GM19397 (cell line): ENCODE measurements at regions not wholly inside any gene's neighbourhood (a gene's known extent, or its start where the extent isn't known, plus 50 kb on each side); places are given as distances from the start of the nearest gene placed in this dataset.
"Not testable (repeated sequence)": the region's sequence is repeated elsewhere in the genome, so short reads cannot be mapped to it uniquely, and the experiment has no call there.

Experiments
- ATAC-seq: cut with Tn5 transposase; IDR thresholded peaks from one replicate; pipeline ENCODE4 v1.9.1; 2021; ENCODE audit warnings: mild to moderate bottlenecking, moderate library complexity; ENCODE audit not compliant: unreplicated experiment

GRCh38 chr18:39464006-39464405 lies 1898.4 kb upstream of the CELF4 start:
- no peak for ATAC-seq

- ATAC-seq: no peak
Measured at GRCh38 chr18:39462436-39462835, 1896.8 kb upstream of the CELF4 start.

GRCh38 chr18:39460136-39460535 lies 1894.5 kb upstream of the CELF4 start:
- no peak for ATAC-seq

- ATAC-seq: no peak
Measured at GRCh38 chr18:39455285-39455684, 1889.7 kb upstream of the CELF4 start.

- ATAC-seq: no peak
Measured at GRCh38 chr18:39454866-39455265, 1889.3 kb upstream of the CELF4 start.

DNA sequence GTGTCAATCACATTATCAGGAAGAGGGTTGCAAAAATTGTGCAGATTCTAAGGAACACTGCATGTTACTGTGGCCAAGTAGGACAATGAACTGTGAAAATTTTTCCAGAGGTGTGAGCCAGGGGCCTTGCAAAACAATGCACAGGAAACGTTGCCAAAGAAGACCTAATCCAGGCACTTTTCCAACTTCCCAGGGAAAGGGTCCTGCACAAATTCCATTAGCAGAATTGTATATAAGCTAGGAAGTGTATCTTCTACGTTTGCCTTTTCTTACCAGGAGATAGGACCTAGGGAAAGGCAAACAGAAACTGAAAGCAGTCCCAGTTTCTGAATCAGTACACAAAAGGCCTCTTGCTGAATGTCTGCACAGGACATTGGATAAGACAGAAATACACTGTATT lies 1888.3 kb upstream of the CELF4 start:
- no peak for ATAC-seq

DNA sequence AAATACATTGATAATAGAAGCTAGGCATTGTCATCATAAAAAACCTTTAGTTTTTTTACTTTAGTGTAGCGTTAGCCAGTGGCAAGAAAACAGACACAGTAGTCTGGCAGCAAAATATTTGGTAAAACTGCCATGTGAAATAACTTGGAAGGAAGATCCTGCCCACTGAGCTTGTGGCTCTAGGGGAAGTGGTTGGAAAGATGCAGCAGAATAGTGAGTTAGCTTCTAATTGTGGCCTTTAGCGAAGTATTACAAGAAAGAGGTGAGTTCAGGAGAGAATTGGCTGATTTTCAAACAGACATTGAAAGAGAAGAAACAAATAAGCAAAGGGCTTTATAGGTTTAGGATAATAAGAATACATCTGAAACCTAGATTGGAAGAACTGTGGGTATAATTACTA lies 1887.8 kb upstream of the CELF4 start:
- ATAC-seq: no peak

- ATAC-seq: no peak
Measured at GRCh38 chr18:39450958-39451357, 1885.4 kb upstream of the CELF4 start.

GRCh38 chr18:39449566-39449965 lies 1884.0 kb upstream of the CELF4 start:
- ATAC-seq: no peak

- ATAC-seq: no peak
Measured at GRCh38 chr18:39448942-39449341, 1883.3 kb upstream of the CELF4 start.

GRCh38 chr18:39444957-39445356 lies 1879.4 kb upstream of the CELF4 start:
- not testable (repeated sequence) for ATAC-seq

DNA sequence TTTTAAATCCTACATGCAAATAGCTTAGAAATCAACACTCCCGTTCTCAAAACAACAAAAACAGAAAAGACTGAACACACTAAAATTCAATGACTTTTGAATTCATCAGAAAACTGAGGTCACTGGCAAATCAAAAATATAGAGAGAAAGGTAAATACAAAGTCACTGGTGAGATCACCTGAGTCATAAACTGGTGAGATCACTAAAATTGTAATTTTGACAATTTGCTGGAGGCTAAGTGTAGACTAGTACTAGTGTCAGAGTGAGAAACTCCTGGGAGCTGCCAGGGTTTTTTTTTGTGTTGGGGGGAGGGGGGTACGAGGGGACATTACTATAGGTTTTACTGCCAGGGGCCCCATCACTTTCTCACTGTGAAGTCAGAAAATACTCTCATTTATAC lies 1876.0 kb upstream of the CELF4 start:
- ATAC-seq: no peak

DNA sequence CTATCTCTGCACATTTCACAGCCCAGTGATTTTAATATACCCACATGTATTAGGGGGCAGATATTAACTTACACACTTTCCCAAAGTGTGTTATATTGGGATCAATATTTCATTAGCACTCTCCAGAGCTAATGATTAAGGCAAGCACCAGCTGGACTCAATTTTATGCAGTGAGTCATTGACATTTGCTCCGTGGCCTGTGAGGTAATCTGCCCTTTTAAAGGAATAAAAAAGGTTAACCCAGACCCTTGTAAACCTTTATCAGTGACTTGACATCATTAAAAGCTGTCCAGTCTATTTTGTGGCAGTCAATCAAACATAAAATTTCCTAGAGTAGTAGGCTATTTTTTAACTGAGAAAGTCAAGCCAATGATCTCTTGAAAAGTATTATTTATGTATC lies 1870.4 kb upstream of the CELF4 start:
- no peak for ATAC-seq

GRCh38 chr18:39435209-39435608 lies 1869.6 kb upstream of the CELF4 start:
- no peak for ATAC-seq

DNA sequence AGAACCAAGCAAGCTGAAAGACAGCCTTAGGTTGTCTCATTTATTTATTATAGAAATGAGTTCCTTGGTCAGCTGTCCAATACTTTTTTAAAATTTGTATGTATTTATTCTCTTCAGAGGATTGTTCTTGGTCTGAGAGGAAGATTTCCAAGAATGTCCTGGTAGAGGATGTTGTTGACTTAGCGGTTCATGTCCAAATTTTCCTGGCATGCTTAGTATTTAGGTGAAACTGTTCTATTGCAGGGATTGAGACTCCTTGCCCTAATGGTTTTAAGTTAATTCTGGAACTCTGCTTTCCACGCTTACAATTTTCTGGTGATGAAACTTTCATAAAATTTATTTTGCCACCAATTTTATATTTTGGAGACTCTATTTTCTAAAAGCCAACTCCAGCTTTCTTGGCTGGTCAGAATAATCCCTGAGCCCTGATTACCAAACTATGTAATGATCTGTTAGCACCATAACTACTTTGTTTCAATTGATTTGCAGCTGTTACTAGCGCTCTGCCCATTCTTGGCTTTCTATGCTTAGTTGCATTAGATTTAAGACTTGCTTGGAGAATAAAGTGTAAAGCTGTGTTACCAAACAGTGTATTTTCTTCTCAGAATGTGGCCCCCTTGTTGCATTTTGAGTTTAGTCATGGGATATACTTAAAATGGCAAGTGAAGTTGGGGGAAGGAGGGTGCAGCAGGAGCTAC lies 1868.8 kb upstream of the CELF4 start:
- no peak for ATAC-seq

DNA sequence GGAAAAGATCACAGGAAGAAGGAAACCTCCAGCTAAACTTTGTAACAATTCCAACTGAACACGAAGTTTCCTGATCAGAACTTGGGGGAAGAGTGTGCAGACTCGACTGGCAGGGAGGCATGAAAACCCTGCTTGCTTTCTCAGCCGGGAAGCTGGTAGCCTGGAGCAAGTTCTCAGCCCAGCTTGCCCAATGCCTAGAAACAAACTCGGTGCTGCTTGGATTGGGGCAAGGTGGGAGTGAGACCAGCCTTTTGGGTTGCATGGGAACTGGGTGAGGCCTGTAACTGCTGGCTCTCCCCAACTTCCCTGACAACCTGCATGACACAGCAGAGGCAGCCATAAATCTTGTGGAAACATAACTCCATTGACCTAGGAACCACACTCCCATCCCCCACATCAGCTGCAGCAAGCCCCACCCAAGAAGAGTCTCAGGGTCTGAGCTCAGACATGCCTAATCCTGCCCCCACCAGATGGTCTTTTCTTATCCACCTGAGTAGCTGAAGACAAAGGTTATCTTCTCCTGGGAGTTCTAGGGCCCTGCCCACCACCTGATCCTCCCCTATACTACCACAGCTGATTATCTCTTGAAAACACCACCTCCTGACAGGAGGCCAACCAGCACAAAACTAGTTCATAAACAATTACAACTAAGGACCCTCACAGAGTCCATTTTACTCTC lies 1859.7 kb upstream of the CELF4 start:
- no peak for ATAC-seq

- ATAC-seq: no peak
Measured at GRCh38 chr18:39424261-39424660, 1858.7 kb upstream of the CELF4 start.

DNA sequence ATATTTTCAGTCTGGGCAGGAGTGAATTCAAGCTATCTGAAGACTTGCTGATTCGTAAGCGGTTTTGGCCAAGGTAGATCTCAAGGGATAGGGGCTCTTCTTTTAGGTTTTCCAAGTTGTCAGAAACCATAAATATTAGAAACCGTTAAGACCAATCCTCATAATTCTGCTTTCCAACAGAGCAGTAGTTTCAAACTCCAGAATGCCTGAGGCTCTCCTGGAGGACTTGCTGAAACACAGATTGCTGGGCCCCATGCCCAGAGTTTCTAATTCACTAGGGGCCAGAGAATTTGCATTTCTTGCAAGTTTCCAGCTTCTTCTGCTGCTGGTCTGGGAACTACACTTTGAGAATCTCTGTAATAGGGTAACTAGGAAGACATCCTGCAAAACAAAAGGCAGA lies 1855.7 kb upstream of the CELF4 start:
- ATAC-seq: no peak

GRCh38 chr18:39419315-39419714 lies 1853.7 kb upstream of the CELF4 start:
- ATAC-seq: no peak

DNA sequence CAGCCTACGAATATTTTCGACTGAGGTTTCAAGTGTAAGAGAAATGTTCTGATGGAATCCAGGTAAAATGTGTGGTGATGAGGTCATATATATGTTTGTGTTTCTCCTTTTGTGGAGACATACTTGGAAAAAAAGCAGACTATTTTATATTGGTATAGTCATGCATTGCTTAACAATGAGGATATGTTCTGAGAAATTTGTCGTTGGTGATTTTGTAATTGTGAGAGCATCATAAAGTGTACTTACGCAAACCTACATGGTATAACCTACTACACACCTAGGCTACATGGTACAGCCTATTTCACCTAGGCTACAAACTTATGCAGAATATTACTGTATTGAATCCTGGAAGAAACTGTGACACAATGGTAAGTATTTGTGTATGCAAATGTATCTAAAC lies 1849.9 kb upstream of the CELF4 start:
- ATAC-seq: no peak

GRCh38 chr18:39414009-39414700 lies 1848.6 kb upstream of the CELF4 start:
- ATAC-seq: no peak

DNA sequence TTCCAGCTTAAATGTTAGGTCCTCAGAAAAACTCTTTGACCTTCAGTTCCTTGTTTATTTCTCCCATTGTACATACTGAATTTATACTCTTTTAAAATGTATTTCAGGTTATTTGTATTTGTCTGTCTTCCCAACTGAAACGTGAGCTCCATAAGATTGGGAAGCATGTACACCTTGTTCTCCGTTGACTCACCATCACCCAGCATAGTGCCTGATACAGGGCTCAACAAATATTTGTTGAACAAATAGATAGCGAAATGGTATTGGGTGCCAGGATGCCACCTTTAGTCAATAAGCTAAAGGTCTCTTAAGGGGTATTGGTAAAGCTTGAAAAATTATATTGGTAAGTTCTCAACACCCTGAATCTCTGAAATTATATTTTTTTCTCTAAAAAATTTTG lies 1841.3 kb upstream of the CELF4 start:
- no peak for ATAC-seq
